Erythroblast (primary cell): ENCODE measurements at regions not wholly inside any gene's neighbourhood (a gene's known extent, or its start where the extent isn't known, plus 50 kb on each side); places are given as distances from the start of the nearest gene placed in this dataset.

ENCODE experiments used
- GATA1 ChIP-seq: IDR thresholded peaks from 2 replicates; pipeline ENCODE4 v1.6.1; 2011; ENCODE audit warnings: low read depth, mild to moderate bottlenecking, control low read depth, low read length, moderate library complexity
- POLR2A ChIP-seq: IDR thresholded peaks from 2 replicates; pipeline ENCODE4 v1.6.1; 2011; ENCODE audit warnings: mild to moderate bottlenecking, low read length

DNA sequence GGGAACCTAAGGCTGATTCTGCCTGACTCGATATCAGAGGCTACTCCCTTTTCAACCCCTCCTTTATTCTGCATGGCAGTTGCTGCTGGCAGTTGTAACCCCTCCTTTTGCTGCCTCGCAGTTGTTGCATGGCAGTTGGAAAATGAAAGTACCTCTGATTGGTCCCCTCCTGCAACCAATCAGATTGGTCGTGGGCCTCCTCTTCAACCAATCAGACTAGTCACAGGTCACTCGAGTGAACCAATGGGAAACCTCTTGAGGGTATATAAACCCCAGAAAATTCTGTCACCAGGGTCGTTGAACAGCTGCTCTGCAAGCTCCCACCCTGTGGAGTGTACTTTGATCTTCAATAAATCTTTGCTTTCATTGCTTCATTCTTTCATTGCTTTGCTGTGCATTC, 294.3 kb upstream of the SLC8A1 start:
- no peak for TF ChIP-seq POLR2A
- TF ChIP-seq GATA1 = no peak
